ENCODE measurements at regions not wholly inside any gene's neighbourhood (a gene's known extent, or its start where the extent isn't known, plus 50 kb on each side); places are given as distances from the start of the nearest gene placed in this dataset.

- TF ChIP-seq CTCF (IDR thresholded peaks at IDR 0.05) (no peak), POLR2A (IDR thresholded peaks at IDR 0.05) (no peak)
Measured at GRCh38 chr11:107198490-107199007, 180.3 kb upstream of the GUCY1A2 start.

Data from lower leg skin (tissue), 3 donors.